DMS53 (cell line): ENCODE measurements at regions not wholly inside any gene's neighbourhood (a gene's known extent, or its start where the extent isn't known, plus 50 kb on each side); places are given as distances from the start of the nearest gene placed in this dataset.

Experiments used
- DNase-seq: peaks from one replicate; lab custom pipeline; 2025; lab: John Stamatoyannopoulos, UW

DNA sequence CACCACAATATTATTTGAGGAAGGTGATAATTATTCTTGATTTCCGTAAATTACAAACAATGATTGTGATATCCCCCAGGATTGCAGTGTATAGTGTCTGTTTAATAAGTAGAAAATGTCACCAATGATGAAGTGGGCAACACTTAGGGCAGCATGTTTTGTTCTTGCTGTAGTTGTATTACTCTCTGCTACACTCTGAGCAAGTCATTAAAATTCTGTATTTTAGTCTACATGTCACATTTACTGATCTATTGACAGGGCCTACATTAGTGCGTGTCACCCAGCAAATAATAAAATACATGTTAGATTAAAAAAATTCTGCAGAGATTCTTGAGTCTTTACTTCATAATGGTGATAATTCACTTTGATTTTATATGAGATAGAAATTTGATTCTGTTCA, 247.6 kb downstream of the TMX3 start:
- DNase-seq: no peak

DNA sequence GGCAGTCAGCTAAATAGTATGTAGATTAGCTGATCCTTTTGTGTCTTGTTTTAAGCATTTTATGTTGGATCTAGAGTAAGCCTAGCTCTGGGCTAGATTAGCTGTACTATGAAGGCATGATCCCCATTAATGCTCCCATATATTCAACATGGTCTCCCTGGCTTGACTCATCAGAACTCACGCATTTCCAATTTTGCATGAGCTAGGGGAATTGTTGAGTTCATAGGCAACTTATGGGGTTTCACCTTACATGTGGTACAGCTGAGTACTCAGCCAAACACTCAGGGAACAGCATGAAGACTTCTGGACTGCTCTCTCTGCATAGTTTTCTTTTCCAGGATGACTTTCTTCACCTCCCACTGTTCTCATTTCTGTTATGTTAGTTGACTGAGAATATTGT, 248.2 kb downstream of the TMX3 start:
- no peak for DNase-seq

DNA sequence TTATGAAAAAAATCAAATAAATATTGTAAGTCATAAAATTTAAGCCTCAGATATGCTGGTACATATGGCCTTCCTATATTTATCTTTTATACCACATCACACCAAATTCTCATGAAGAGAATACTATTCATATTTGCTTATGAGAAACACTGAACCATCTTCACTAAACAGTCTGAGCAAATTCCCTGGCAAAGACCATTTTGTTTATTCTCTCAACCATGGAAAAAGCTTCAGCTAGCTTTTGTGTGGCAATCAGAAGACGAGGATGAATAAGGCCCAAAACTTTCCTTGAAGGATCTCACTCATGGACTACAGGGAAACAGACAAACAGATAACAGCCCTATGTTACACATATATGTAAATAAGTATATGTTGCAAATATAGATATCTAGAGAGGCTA, 252.1 kb downstream of the TMX3 start:
- no peak for DNase-seq

DNA sequence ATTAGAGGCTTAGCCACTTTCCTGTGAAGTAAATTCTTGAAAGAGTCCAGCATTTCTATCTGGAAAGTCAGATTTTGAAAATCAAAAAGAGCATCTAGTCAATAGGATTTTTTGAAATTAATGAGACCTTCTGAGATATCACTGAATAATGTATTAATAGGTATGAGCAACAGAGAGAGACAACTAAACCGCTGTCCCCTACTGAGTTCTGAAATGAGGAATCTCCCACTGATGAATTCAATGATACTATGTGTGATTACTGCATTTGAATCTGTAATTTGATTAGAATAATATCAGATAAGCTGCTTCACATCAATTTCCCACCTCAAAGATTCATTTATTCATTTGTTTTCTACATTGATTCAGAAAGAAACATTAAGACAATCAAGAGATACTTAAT, 252.8 kb downstream of the TMX3 start:
- no peak for DNase-seq

DNA sequence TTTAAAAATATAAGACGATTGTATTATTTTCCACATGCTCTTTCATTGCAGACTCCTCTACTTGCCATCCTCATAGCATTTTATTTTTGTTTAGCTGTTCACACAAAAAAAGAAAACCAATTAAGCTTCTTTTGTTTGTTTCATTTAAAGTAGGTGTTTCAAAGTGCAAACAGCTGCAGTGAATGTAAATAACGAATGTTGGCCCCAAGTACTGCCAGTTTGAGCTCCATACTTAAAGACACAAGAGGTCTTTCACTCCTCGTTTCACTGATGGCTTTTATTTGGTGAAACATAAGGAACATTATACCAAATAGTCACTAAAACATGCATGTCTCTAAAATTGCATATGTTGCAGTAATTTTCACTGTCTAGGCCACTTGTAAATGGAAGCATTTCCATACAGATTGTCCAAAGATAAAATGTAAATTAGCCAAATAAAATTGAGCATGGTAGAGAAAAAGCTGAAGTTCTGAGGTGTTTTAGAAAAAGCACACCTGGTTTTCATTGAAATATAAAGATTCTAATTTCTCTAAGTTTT, 253.4 kb downstream of the TMX3 start:
- no peak for DNase-seq

DNA sequence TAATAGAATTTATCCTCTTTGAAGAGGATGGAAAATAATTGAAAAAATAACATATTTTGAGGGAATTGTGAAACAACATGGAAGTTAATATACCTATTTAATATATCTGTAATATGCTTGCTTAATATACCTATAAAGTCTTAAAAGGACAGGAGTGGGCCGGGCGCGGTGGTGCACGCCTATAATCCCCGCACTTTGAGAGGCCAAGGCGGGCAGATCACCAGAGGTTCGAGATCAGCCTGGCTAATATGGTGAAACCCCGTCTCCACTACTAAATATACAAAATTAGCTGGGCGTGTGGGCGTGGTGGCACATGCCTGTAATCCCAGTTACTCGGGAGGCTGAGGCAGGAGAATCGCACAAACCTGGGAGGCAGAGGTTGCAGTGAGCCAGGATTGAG, 254.9 kb downstream of the TMX3 start:
- no peak for DNase-seq

DNA sequence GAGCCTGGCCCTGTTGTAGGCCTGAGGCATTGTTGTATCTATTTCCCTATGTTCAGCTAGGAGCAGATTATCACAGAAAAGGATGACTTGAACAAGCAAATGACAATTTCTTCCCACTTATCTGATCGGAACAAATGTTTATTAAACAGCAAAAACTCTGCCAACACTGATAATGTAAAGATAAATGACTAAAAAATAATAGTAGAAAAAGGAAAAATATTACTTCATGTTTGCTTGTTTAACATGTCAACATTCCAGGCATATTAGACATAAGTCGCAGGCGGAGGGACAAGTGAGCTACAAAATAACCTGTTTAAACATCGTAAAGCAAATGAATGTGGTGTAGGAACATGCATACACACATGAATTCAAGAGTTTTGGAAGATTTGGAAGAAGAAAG, 257.9 kb downstream of the TMX3 start:
- peak; percentile 49 for DNase-seq

DNA sequence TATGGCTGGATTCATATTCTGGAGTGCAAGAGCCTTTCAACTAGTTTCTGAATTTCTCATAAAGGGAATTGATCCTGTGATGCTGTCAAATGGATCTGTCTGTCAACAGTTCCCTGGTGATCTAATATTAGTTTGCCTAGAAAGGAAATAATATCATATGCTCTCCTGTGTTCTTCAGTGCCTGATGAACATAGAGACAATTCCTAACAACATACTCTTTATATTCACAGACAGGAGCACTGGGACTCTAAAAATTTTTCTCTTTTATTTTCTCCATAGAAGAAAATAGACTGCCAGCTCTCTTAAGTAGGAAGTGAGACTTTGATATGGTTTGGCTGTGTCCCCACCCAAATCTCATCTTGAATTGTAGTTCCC, 259.7 kb downstream of the TMX3 start:
- no peak for DNase-seq

DNA sequence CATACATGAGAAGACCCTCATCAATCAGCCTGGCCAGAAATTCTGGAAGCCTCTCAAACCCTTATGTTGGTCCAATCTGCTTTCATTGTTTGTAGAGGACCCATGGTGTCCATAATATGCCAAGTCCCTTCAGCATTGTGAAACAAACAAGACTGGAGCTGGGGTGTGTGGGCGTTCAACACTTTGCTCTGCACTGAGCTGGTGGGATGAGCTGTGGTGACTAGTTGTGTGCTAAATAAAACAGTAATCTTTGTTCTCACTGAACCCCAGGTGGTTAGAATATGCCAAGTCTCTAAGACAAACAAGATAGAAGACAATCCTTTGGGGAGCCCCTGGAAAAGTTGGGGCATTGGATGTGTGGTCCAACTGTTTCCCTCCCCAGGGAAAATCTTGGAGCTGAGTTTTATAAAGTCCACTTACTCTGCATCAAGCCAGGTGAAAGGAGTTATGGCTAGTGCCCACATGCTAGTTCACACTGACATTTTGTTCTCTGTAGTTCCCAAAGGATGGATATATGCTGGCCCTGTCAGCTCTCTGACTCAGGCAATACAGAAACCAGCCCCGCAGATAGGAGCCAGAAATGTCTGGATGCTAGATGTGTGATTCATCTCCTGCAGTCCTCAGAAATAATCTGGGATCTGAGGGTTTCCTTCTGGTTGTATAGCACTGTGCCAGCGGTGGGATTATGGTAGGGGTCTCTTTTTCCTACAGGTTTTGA, 260.2 kb downstream of the TMX3 start:
- DNase-seq: no peak

DNA sequence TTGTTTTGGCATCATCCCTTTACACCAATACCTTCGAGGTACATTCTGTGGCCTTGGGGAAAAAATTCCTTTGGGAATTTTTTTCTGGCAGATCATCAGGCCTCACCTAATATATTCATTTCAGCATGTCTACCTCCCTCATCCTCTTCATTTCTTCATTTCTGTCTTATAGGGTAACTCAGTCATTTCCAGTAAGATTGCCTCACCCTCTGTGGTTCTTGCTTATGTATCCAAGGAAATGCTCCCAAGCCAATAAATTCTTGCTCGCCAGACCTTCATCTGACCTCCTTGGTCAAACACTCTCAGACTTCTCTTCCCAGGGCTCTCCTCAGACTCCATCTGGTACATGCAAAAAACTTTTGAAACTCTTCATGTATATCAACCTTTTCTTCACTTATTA, 265.6 kb downstream of the TMX3 start:
- DNase-seq: no peak

DNA sequence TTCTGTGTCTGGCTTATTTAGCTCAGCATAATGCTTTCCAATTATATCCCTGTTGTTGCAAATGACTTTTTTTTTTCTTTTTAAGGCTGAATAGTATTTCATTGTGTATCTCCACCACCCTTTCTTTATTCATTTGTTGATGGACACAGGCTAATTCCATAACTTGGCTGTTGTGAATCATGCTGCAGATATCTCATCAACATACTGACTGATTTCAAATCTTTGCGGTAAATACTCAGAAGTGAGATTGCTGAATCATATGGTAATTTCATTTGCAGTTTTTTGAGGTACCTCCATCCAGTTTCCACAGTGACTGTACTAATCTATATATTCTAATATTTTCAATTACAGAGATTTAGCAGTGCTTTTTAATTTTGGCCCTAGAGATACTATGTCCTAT, 266.2 kb downstream of the TMX3 start:
- no peak for DNase-seq

DNA sequence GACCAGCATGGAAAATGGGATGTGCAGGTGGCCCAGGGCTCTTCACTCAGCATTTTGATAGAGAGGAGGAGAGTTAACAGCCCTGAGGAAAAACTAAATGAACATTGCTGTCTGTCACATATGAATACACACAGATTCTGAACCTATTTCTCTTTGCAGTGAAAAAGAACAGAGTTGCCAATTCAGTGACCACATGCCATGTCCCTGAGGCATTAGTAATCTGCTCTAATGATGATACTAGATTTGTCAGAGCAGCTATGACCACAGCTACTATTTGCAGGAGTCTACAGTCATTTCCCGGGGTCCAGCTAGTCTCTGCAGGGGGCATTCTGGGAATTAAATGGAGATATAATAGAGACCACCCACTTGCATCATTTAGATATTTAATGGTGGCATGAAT, 267.6 kb downstream of the TMX3 start:
- DNase-seq: no peak

DNA sequence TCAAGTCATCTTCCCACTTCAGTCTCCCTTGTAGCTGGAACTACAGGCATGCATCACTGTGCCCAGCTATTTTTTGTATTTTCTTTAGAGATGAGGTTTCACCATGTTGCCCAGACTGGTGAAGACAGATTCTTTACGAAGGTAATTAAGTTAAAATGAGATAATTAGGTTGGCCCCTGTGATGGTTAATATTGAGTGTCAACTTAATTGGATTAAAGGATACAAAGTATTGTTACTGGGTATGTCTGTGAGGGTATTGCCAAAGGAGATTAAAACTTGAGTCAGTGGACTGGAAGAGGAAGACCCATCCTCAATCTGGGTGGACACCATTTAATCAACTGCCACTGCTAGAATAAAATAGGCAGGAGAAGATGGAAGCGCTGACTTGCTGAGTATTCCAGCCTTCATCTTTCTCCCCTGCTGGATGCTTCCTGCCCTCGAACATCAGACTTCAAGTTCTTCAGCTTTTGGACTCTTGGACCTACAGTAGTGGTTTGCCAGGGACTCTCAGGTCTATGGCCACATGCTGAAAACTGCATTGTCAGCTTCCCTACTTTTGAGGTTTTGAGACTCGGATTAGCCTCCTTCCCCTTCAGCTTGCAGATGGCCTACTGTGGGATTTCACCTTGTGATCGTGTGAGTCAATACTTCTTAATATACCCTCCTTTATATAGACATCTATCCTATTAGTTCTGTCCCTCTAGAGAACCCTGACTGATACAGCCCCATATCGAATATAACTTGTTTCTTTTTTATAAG, 269.1 kb downstream of the TMX3 start:
- DNase-seq: no peak

DNA sequence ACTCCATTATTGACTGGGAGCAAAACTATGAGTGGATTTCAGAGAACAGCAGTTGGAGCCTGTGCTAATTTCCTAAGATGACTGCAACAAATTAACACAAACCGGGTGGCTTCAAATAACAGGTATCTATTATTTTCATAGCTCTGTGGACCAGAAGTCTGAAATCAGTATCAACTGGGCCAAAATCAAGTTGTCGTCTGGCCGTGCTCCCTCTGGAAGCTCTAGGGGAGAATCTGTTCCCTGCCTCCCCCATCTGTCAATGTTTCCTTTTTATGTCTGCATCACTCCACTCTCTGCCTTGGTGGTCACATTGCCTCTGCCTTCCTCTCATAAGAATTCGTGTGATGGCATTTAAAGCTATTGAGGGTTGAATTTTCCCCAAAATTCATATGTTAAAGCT, 269.8 kb downstream of the TMX3 start:
- DNase-seq: no peak

DNA sequence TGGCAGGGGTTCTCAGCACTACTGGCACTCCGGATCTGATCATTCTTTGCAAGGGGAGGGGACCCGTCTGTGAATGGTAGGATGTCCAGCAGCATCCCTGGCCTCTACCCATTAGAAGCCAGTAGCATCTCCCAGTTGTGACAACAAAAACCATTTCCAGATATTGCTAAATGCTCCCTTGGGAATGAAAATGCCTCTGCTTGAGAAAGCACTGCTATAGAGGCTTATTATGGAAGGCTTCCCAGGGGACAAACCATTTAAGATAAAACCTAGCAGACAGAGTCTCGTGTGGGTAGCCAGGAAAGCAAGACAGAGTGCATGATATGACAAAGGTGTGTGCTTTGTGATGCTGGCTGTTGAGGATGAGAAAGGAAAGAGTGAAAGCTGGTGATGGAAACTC, 273.7 kb downstream of the TMX3 start:
- DNase-seq: no peak

DNA sequence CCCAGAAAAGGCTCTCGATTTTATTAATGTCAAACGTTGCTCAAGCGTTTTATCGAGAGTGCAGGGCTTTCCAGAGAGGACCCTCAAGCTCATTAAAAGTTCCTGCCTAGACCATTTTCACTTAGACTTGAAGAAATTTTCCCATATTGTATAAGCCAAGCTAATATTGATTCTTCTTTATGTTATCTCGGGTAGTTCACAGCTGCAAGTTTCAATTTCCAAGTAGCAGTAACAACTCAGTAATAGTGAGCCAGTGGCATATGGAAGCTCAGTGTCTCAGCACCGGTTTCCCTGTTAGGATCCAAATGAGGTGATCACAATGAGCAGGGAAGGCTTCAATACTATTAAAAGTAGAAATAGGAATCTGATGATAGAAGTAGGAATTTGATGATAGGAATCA, 274.5 kb downstream of the TMX3 start:
- DNase-seq: no peak

DNA sequence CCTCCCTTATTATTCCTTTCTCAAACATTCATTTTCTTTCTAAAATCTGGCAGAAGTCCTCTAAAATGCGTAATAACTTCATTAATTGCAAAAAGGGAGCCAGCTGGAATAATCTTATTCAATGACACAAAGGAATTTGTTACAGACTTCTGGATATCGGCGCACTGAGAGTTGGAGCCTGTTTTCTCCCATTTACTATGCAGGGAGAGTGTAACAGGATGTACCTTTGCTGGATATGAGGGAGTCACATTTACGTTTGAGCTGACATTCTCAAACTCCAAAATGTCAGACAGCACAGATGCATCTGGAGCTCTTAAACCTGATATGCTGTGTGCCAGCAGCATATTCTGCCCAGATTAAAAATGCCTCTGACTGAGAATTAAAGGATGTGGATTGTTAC, 275.3 kb downstream of the TMX3 start:
- DNase-seq: no peak

DNA sequence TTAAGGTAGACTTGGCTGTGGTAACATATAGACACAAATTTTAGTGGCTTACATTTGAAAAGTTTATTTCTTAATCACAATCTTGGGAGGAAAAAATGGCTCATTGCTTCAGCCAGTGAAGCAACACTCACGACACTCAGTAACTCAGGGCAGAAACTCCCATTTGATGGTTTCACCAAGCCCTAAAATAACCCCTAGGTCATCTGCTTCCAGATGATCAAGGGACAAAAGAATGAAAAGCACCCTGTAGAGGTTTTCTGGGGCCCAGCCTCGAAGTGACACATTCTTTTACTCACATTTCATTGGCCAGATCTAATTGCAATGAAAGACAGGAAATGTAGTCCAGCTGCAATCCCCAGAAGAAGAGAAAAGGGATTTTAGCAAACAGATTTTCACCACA, 275.9 kb downstream of the TMX3 start:
- DNase-seq: no peak

DNA sequence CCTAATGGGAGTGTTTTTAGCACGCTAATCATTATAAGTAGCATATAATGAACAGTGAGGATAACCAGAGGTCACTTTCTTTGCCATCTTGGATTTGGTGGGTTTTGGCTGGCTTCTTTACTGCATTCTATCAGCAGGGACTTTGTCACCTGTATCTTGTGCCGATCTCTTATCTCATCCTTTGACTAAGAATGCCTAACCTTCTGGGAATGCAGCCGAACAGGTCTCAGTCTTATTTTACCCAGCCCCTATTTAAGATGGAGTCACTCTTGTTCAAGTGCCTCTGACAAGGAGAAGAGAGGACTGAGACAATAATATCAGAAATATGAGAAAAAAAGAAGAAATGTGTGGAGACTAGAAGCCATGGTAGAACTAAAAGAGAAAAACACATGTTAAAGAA, 276.4 kb downstream of the TMX3 start:
- DNase-seq: no peak

DNA sequence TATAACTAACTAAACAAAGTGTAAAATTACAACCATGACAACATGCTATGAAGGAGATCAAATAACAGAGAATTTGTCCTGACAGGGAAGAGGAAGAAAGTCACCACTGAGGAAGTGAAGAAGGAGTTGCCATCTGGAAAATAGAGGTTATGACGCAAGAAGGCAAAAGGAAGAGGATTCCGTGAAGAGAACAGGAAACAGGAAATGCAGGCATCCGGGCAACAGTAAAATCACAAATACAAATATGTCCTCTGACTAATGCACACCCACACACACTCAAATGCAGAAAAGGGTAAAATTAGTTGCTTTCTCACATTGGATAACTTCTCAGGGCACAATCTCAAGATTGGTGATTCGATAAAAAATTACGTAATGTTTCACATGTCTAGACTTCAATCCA, 278.4 kb downstream of the TMX3 start:
- peak; percentile 76 for DNase-seq

DNA sequence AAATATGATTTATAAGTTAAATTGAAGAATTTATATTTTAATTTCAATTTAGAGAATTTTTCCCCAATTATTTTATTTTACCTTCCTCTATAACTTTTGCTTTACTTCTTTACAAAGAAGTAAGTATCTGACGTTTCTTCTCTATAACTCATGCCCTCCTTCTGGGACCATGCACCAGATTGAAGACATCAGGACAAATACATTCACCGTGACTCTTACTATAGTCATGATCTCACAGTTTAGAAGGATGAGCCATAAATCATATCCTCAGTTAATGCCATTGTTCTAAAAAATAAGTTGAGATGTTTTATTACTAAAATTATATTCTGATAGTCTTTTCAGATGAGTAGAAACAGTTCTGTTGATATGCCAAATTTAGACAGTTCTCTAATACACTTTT, 279.3 kb downstream of the TMX3 start:
- no peak for DNase-seq

DNA sequence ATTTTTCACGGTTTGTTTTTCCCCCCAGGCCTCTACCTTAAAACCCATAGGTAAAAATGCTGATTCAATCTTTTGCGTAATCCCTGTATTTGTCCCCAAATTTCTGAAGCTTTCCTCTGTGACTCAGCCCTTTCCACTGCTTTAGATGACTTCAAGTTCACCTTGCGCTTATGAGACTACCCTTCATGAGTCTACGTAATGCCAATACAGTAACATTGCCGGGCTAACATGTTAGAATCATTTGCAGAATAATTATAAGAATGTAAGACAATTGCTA, 283.0 kb downstream of the TMX3 start:
- no peak for DNase-seq

DNA sequence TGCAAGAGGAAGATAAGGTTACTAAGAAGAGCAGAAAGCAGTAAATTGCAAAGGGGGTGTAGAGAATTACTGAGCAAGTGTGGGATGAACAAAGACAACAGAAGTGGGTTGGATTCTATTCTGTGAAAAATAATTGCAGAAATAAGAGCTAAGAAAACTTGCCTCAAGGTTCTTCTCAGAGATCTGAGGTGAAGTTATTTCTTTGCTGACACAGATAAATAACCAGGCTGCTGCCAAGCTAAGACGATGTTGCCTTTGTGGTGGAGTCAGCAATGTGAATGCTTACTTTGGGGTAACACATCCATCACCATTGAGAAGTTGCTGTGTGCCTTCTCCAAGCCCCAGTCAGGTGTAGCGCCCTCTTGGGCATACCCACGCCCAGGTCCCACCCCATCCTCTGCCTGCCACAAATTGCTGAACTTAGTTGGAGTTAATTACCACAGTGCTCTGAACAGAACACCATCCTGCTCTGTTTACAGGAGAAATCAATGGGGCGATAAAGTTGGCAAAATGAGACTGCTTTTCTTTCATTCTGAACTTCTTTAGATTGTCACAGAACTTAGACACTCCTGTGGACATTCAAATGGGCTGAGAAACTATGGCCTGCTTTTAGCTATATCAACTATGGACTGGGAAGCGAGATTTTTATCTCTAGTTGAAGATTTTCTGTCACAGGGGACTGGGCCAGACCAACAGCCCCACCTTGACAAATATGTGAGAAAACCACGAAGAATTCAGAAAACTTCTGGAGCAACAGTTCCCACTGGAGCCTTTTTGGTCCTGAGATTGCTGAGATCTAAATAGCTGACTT, 283.6 kb downstream of the TMX3 start:
- DNase-seq: no peak
